Testis (tissue), 2 donors: ENCODE measurements at regions not wholly inside any gene's neighbourhood (a gene's known extent, or its start where the extent isn't known, plus 50 kb on each side); places are given as distances from the start of the nearest gene placed in this dataset.

Experiments
- DNase-seq: peaks from one replicate; pipeline ENCODE4 v3.0.0-alpha.2; 2019
- H3K27ac ChIP-seq, 2 donors: fragments of 200-600 bp; sonication (generic); one replicate each; pipeline ENCODE4 v1.5.1; 2019
- H3K27me3 ChIP-seq: fragments of 200-600 bp; sonication (generic); one replicate; pipeline ENCODE4 v1.5.1; 2019
- H3K36me3 ChIP-seq: fragments of 200-600 bp; sonication (generic); one replicate; pipeline ENCODE4 v1.5.1; 2017; ENCODE audit warnings: low read depth; ENCODE audit errors: missing control alignments
- H3K4me1 ChIP-seq: fragments of 200-600 bp; sonication (generic); one replicate; pipeline ENCODE4 v1.5.1; 2019
- H3K4me3 ChIP-seq, 2 donors: fragments of 200-600 bp; sonication (generic); one replicate each; pipeline ENCODE4 v1.5.1; 2017 to 2019
- H3K9me3 ChIP-seq: fragments of 200-600 bp; sonication (generic); one replicate; pipeline ENCODE4 v1.5.1; 2017
- CTCF ChIP-seq, 3 experiments: fragments of 450-650 bp in 2 of 3; fragments of 200-600 bp in 1 of 3; sonication (generic) in 1 of 3; IDR thresholded peaks; one replicate each; pipeline ENCODE4 v1.5.1; 2016 to 2019; ENCODE audit warnings: antibody characterized with exemption in 3 of 3, mild to moderate bottlenecking in 2 of 3, moderate library complexity in 1 of 3
- POLR2A ChIP-seq: fragments of 450-650 bp; IDR thresholded peaks from one replicate; pipeline ENCODE4 v1.6.1; 2017; ENCODE audit warnings: antibody characterized with exemption, mild to moderate bottlenecking, moderate library complexity
- WGBS, 2 donors: methylation state at CpG; one replicate each; pipeline ENCODE4 v1.1.5; 2018; 5-methylcytosine and 5-hydroxymethylcytosine counted together
- intact Hi-C: fragments of 100-400 bp; cut with DNase I; formaldehyde crosslinking; loops from one replicate; pipeline ENCODE4 v1.15.1; 2023; ENCODE audit warnings: low total_unique reads

DNA sequence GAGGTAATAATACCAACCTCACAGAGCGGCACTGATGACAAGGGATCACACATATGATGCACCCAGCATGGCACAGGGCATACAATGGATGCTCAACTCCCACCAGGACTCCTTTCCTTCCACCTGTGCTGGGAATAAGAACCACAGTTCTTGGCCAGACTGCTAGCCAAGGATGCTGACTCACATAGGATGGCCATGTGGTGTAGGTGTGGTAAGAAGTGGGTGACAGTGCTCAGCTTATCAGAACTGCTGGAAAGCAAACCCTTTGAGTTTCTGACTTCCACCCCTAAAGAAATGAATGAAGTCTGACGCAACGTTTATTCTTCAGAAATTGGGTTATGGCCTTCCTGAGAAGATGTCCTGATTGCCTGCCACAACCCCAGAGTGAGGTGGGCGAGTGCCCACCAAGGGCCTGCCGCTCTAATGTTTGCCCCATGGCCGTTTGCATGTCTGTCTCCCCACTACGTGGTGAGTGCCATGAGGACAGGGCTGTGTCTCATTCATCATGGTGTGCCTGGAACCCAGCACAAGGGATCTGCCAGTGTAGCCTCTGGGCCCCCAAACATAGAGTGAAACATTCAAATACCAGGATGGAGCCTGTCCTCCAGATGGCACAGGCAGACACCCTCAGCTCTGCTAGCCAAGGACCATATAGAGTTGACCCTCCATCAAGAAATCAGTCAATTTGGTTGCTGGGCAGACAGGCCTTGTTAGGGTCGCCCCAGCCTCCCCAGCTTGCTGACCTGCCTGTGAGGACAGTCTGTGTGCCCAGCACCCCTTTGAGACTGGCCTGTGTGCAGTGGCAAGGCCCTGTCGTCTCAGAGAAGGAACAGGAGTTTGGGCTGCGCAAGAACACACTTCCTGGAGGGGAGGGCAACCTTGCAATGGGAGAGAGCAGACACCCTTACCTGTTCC lies 57.6 kb upstream of the SLCO2A1 start:
- TF ChIP-seq POLR2A (no peak), CTCF (IDR thresholded peaks at IDR 0.05) (no peak)
- H3K27ac ChIP-seq = no peak overlapping the region
- no peak overlapping the region for H3K4me3 ChIP-seq
- intact Hi-C loops = no loop called here
- no peaks in the 10 kb centered on the region for H3K4me1 ChIP-seq
- 88 to 94% methylated on average over 9 to 10 of the region's 10 CpGs for WGBS, 2 donors
- no peaks in the 10 kb centered on the region for H3K27me3 ChIP-seq
- DNase-seq = no peak
- H3K9me3 ChIP-seq = no peaks in the 10 kb centered on the region
- H3K36me3 ChIP-seq = no peaks in the 10 kb centered on the region

- intact Hi-C loops = no loop called here
- WGBS, 2 donors = 92 to 97% methylated on average over 6 of the region's 6 CpGs
- no peak overlapping the region for H3K27ac ChIP-seq
- no peaks in the 10 kb centered on the region for H3K4me1 ChIP-seq
- H3K9me3 ChIP-seq = no peaks in the 10 kb centered on the region
- no peak for TF ChIP-seq CTCF (IDR thresholded peaks at IDR 0.05)
- TF ChIP-seq POLR2A = no peak
- no peak for DNase-seq
- no peaks in the 10 kb centered on the region for H3K36me3 ChIP-seq
- H3K27me3 ChIP-seq = no peaks in the 10 kb centered on the region
- H3K4me3 ChIP-seq = no peak overlapping the region
These were observed 56.9 kb upstream of the SLCO2A1 start for GRCh38 chr3:134086616-134087015.

DNA sequence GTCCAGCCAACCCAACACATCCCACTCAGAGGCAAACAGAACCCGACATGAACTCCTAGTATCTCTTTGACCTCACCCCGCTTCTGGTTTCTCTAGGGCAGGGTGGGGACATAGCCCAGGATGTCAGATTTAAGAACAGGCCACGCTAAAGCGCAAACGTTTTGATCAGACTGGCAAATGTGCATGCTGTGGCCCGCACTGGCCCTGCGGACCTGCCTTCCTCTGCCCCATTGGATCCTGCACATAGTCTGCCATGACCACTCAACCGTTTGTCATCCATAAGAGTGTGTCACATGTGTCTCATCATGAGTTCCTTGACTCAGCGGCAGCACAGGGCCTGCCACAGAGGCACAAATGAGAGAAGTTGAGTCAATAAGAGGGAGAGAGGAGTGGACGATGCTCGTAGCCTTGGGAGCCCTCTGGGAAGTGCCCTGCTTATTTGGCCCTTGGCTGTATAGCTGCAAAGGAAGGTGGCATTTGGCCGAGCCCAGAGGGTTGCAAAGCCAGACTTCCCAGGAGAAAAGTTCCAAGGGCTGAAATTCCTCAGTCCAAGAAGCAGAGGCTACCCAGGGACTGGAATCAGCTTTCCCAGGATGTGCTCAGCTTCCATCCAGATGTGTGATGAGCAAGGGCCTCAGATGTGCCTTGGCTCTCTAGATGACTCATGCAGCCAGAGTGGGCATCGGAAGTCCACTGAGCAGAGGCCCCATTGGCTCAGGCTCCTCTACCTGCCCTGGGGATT lies 55.5 kb upstream of the SLCO2A1 start:
- WGBS, 2 donors = 93 to 95% methylated on average over 12 to 13 of the region's 13 CpGs
- Histone ChIP-seq H3K27me3 (no peaks in the 10 kb centered on the region), H3K4me1 (no peaks in the 10 kb centered on the region), H3K36me3 (no peaks in the 10 kb centered on the region), H3K4me3 (no peak overlapping the region), H3K27ac (no peak overlapping the region), H3K9me3 (no peaks in the 10 kb centered on the region)
- TF ChIP-seq CTCF (IDR thresholded peaks at IDR 0.05) (no peak), POLR2A (no peak)
- no peak for DNase-seq
- intact Hi-C loops = no loop called here

DNA sequence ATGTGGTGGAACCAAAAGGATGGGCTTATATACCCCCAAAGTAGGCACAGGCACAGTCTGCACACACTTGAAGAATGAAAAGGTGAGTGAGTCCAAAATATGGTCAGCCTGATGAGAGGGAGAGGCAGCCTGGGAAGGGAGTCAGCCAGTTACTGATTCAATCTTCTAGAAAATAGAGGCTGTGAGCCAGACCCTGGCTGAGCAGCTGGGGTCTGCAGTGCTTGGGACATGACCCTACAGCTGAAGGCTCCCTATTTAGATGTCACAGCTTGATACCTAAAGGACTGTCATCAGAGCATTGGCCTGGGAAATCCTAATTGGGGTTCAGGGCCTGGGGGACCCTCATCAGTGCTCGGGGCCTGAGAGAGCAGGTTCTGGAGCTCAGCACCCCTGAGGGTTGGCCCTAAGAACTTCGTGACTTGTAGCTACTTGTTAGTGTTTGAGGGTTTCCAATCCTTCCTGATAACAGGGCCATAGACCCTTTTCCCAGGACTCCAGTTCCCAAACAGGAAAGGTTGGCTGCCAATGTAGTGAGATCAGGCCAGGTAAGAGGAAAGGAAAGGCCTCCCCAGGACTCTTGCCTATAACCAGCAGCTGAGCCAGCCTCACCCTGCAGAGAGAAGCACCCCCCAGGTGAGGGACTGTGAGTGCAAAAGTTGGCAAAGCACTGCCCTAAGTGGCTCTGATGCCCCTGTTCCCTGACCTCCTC lies 54.7 kb upstream of the SLCO2A1 start:
- Histone ChIP-seq H3K9me3 (no peaks in the 10 kb centered on the region), H3K4me1 (no peaks in the 10 kb centered on the region), H3K27ac (no peak overlapping the region), H3K27me3 (no peaks in the 10 kb centered on the region), H3K4me3 (no peak overlapping the region), H3K36me3 (no peaks in the 10 kb centered on the region)
- WGBS, 2 donors = 89 to 100% methylated on average over 1 to 2 of the region's 2 CpGs
- no peak for DNase-seq
- intact Hi-C loops = no loop called here
- TF ChIP-seq POLR2A (no peak), CTCF (IDR thresholded peaks at IDR 0.05) (no peak)
